Activated CD4-positive, alpha-beta T cell treated with anti-CD3 and anti-CD28 coated beads for 4 hours (primary cell): ENCODE measurements at regions not wholly inside any gene's neighbourhood (a gene's known extent, or its start where the extent isn't known, plus 50 kb on each side); places are given as distances from the start of the nearest gene placed in this dataset.

Source experiments
- DNase-seq, 2 donors: peaks; one replicate each; pipeline ENCODE4 v3.0.0-alpha.2; 2020

DNA sequence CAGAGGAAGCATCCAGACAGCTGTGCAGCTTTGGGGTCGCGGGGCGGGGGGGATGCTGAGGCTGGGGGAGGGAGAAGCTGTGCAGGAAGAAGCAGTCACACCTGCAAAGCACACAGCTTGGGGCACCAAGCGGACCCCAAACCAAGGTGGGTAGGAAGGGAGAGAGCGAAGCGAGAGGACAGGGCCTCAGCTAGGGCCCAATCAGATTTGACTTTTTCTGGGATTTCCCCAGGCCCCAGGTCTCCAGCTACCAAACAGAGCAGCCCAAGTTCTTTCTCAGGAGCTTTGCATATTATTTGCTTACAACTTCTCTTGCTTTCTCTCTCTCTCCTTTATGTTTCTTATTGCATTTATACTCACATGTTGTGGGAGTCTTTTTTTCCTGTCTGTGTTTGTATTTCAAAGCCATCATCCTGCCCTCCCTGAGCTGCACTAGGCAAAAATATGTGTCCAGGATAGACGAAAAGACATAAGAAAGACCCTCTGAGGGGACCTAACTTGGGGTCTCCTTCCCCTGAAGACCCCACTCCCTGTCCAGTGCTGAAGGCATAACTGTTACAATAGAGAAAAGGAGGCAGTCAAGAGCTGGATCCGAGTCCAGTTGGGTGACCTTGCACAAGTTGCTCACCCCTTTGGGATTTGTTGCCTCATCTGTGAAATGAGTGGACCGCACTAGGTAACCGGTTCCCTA is 50.6 kb upstream of the SMNDC1 start:
- no peak for DNase-seq

DNA sequence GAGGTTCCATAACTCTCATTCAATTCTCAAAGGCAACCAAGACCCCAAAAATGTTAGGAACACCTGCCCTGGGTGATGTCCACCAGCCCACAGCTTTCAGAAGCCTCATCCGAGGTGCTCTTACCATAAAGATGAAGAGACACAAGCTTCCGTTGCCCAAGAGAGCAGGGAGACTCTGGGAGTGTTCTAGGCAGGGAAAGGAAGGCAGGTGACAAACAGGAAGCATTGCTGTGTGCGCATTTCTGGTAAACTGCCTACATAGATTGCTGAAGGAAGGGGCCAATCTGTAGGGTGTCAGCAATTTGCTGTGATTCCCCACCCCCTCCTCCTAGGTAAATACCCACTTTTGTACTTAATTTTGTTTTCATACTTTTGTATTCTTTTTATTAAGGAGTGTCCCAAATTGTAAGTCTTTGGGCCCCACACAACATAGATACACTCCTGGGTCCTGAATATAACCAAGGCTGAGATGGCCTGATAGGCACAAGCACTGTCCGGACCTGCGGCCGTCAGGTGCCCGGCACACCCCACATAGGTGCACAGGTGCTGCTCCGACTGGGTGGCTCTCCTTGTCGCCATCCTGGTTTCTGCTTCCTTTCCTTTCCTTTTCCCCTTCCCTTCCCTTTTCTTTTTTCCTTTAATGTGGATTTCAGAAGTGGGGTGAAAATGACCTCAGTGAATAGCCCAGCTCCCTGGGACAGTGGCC is 51.4 kb upstream of the SMNDC1 start:
- peak; percentile 48 to 50 for DNase-seq

DNA sequence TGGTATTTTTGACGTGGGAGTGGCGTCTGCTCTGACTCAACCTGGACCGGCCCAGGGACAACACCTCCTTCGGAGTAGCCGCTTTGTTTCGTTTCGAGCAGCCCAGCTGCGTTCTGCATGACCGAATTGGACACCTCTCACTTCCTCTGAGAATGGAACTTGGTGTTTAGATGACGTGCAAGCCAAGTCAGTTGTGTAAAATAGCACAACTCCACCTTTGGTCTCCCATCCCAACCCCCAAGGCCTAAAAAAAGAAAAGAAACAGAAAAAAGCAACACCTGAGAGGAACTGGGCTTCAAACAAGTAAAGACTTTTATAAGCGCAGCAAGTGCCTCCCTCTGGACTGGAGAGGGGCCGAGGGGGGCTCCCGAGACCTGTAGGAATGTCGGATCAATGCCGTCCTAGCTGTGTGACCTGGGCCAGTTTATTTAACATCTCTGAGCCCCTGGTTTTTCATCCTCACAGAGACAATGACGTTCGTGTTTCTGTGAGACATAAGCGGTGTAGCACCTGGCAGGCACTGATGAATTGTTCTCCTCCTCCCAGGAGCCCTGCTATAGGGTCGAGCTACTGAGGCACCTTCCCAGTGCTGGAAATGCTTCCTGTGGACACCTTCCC is 52.0 kb upstream of the SMNDC1 start:
- peak; percentile 64 to 74 for DNase-seq

DNA sequence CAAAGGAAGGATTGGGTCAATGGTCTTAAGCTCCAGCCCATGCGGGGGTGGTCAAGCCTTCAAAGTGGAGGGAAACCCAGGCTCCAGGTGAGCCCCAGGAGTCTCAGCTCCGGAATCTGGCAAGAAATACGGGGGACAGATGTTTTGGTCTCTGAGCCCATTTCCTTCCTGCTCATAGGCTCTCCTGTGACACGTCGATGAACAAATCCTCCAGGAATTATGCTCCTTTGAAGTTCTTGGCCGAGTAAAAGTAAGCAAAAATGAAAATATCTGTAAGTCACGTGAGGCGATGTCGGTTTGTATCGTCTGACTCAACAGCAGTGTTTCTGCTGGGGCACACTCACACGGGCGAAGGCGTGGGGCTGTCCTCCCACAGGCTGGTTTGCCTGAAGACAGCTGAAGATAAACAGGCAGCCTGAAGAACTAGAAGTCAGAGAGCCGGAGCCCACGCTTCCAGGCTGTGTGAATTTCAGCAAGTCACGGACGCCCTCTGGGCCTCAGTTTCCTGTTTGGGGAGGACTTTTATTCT is 52.6 kb upstream of the SMNDC1 start:
- peak; percentile 74 to 81 for DNase-seq

DNA sequence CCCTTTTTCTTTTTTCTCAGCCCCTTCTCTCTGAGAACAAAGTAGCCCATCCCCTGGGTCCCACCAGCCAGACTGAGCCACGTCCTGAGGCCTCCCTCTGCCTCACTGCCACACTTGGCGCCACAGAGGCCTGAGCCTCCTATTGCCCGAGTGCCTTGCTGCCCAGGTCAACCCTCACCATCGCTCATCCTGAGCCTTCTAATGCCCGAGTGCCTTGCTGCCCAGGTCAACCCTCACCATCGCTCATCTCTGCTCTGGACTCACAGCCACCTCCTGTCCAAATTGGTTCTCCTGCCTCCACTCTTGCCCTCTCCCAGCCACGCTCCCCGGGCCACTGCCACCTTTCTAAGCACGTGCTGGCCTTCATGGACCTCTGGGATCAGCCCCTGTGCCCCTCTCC is 53.2 kb upstream of the SMNDC1 start:
- no peak for DNase-seq

DNA sequence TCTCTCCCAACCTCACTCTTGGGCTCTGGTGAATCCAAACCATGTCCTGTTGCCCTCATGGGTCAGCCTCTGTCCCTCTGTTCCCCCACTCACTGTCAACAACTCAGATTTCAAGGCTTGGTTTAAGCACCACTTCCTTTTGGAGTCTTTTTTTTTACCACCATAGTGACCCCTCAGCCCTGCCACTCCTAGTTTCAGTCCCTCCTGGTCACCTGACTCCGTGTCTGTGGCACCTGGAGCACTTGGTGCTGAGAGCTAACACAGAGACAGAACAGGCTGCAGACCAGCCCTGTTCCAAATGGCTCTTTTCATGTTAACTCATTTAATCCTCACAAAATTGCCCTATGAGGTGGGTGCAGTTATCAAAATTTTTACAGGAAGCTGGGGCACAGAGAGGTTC is 53.6 kb upstream of the SMNDC1 start:
- no peak for DNase-seq

DNA sequence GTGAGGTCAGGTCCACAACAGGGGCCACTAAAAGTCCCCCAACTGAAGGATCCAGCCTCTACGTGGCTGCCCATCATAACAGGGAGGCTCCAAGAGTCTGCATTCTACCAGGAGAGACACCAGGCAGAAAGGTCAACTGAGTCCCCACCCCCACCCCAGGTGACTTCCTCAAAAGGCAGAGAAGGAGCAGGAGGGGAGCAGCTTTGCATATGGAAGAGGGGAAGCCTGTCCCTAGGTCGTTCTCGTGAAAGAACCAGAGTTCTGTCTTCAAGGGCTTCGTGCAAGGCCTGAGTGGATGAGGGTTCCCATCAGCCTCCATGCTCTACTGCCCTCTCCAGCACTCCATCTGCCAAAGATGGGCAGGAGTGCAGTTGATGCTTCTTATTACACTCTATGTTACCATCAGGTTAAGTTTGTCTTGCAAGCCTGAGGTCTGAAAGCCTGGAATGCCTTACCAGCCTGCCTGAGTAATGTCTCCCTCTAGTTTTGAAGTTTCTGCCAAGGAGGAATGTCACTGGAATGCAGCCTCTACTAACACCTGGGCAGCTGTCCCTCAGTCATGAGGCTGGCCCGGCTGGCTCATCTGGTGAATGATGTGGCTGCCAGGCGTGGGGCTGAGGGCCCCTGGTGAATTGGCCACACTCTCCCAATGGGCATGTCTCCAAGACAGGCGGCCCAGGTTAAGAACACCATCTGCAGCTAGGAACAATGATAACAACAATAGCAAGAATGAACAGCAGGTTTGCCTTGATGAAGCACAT is 54.3 kb upstream of the SMNDC1 start:
- DNase-seq, result no peak

DNA sequence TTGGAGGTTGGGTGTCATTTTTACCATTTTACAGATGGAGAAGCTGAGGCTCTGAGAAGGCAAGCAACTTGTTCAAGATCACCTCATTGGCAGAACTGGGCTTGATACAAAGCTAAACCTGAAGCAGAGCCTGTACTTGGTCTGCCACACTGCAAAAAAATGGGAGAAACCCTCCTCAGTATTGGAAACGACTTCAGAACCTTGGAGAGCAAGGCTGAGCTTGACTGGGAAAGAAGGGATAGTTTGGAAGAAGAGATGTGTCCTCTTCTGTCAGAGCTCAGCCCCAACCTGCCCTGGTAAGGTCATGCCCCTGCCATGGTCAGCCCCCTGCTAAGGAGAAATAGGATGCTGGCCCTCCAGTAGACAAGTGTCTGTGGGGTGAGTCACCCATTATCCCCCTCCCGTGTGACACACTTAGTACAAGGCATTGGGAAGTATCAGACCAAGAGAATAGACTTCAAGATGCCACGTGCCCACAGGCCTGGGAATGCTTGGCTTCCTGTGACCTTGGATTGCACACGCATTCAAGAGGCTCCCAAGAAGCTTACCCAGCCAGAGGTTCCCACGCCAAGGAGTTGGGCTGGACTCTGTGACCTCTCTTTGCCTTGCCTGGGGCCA is 56.2 kb upstream of the SMNDC1 start:
- DNase-seq, result no peak

DNA sequence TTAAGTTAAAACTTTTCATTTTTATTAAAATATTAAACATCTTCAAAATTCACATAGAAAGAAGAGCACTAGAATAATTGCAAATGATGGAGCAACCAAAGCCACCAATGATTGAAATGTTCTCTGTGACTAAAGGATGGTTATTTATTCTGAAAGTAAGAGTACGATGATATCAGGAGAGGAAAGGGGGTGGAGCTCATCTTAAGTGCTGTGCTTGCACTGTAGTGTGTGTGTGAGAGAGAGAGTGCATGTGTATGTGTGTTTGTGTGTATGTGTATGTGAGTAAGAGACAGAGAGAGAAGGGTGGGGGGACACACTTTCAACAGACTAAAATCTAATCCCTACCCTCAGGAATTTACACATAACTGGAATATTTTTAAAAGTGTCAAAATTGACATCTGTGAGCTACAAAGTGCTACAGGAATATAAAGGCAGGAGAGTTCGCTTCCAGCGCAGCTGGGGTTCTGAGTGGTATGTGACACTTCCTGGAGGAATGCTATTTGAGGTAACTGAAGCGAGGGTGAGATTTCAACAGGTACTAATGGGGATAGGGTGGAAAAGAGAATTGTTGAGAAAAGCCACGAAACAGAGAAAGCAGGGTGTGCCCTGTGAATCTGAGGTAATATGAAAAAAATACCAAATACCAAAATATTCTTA is 57.2 kb upstream of the SMNDC1 start:
- no peak for DNase-seq

DNA sequence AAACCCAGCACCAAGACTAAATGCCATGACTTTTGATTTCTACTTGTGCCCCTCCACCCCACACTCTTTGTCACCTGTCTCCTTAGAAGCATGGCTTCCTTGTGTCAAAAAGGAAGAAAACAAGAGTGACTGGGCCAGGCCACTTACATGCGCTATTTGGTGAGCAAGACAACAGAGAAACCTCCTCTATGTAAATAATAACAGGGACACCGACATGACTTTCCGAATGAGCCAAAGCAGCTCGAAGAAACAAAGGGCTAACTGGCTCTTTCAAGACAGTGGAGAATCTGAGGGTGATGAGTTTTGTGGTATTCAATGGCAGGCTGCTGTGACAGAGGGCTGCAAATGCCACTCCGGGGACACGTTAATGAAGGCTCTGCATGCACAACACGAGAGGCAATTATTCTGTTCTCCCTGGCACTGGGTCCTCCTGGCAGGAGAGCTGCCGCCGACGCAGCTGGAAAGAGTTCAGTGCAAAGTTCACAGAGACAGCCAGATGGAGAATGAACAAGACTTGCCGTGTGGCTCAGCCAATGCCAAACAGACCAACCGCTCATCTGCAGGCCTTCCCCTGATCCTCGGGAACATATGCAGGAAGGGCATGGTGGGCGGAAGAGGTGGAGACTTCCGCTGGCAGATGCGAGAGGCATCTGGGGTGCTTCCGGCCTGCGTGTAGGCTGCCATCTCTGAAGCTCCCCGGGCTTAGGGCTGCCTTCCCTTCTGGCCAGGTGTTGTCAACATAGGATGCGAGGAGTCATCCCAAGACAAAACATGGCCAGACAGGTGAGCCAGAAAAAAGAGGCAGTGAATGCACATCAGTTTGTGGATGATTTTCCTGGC is 59.1 kb upstream of the SMNDC1 start:
- peak; percentile 25 to 28 for DNase-seq

DNA sequence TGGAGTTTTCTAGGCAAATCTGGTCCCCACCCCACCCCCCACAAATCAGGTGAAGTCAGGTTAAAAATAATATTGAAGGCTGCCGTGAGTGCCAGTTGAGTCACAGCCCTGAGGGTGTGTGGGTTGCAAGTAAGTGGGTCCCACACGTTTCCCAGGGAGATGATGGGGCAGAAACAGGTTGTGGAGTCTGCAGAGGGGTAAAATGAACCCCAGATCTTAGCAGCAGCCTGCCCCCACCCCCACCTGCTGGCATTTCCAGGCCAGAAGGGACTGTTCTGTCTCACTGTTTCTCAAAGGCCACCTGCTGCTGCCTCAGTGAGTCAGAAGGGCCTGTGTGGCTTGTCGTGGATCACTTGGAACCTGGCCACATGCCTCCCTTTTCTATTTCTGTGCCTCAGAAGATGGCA is 59.8 kb upstream of the SMNDC1 start:
- DNase-seq, result peak; percentile 40 to 60

DNA sequence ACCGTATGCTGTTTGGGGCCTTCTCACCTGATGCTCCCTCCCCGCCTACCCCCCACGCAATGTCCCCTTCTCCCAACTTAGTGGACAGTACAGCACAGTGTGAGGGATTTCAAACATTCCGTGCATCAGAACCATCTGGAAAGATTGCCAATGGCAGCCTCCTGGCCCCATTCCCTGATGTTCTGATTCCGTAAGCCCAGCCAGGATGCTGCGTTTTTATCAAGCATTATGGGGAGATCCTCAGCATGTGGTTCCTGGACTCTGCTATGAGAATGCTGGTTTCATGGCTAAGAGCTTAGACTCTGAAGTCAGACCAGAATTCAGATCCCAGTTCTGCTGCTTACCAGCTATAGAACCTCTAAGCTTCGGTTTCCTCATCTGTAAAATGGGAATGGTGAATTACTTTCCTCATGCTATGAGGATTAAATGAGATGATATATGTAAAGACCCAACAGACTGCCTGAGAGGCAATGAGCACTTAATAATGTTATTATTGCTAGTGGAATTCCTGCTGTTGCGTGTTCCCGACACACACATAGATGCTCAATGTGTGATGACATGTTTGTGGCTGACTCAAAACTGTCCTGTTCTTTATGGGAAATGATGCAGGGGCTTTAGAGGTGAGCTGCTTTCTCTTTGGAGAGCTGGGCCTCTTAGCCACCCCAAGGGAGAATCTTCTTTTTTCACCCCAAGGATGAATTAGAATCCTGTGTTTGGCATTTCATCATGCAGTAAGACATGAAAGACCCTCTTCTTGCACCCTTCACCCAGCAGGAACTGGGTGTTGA is 60.8 kb upstream of the SMNDC1 start:
- DNase-seq, result no peak

DNA sequence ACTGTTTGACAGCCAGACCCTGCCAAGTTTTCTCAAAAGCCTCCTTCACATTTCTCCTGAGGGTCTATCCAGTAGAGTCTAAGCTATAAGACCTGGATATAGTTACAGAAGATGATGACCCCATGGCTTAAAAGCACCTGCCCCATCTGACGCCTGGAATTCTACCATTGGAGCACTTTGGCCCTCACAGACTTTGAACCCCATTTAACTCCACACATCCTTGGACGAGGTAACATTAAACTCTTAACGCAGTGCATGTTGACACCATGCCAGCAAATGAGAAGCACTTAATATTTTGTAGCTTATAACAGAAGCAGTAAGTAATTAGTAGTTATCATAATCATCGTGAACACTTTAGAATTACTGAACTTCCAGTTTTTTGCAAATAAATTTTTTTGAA is 61.9 kb upstream of the SMNDC1 start:
- no peak for DNase-seq

DNA sequence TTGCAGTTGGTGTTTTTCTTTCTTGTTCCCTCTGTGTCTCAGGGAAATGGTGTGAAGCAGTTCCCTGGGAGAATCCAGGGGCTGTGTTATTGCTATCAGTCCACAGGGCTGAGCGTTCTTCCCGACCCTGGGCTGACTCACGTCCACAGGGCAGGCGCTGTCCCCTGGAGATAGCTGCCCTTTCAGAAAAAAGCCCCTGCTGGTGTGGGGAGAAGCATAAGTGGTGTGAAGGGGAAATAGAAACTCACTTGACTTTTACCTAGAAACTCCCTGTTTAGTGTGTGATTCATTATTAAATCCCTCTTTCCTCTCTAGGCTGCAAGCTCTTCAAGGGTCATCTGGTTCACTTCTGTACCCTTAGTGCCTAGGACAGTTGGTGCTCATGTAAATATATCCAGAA is 63.3 kb upstream of the SMNDC1 start:
- no peak for DNase-seq

DNA sequence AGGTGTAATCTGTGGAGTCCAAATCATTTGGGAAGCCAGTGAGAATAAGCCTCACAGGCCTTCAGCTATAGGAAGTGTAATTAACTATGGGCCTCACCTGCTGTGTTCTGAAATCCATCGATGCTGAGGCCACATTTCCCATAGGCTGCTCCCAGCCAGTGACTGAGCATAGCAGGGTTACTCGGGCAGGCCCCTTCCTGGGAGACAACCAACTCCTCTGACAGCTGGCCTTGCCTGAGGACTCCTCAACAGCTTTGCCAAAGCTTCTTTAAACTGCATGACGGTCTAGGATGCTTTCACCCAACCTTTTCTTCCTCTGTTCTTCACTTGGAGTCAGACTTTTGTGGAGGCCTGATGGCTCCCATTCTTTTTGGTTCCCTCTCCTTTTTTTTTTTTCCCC is 63.8 kb upstream of the SMNDC1 start:
- no peak for DNase-seq

DNA sequence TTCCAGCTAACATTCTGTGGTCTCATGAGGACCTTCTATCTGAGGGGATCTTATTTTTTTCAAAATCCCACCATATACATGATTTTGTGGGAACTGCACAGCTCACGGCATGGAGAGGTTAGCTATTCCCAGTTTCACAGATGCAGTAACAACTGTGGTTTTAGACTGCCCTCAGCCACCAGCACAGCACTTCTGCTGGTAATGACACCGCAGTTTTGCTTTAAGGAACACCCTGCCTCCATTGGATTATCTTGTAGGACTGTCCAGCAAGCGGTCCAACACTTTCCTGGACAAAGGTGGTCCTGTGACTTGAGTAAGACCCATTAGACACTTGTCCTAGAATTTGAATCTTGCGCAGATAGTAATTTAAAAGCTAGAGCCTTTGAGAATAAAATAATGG is 65.3 kb upstream of the SMNDC1 start:
- no peak for DNase-seq

DNA sequence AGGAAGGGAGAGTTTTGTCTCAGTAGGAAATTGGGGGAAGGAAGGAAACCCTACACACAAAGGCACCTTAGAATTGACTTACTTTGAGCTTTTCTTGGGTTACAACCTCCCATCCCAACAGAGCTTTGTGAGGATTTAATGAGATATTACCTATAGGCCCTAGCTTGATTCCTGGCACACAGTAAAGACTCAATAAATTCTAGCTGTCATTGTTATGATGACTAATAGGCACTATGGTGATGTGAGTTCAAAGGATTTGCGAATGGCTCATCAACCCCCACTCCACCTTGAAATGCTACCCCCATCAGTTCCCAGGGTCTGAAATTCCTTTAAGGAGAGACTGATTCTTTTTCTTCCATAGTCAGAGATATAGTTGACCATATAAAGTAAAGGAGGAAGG is 67.9 kb upstream of the SMNDC1 start:
- no peak for DNase-seq

DNA sequence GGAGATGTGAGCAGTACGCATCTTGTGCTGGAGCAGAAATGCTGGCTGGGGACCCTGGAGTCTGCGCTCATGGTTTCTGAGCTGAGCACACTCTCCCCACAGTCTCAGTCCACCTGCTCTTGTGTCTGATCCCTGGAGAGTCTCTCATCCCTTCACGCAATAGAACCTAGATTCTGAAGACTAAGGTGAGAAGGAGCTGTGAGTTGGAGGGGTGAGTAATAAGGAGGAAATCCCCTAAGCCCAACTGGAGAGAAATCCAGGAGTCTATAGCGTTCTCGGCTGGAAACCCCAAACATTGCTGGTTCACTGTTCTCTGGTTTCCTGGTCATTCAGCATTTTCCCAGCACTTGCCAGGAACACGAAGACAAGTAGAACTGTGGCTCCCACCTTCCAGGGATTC is 68.3 kb upstream of the SMNDC1 start:
- no peak for DNase-seq

DNA sequence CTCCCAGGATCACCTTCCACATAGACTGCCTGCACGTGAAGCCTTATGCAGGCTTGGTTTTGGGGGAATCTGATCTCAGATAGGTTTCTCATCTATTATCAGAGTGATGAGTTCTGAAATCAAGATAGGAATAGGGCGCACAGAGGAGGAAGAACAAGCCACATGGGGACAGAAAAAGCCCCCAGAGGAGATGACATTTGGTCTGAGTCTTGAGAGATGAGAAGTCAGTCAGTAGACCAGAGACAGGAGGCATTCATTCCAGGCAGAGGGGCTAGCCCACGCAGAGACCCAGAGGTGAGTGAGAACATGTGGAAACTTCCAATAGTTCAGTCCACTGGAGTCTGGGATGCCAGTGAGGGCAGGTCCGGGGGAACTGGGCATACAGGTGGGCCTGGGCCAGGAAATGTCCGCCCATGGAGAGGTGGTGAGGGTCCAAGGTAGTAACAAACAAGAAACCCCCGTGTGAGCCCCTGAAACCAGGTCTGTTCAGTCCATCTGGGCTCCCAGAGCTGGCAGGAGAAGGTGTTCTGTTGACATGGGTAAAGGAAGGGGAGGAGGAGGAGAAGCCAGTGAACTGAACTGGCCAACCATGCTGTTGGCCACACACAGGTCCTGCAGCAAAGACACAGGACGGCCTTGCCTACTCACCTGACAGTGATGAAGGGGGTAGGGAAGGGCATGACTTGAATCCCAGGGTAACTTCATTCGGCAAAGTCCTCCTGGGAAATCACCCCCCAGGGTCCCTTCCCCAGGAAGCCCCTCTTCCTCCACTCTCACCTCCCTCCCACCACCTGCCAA is 69.3 kb upstream of the SMNDC1 start:
- no peak for DNase-seq

DNA sequence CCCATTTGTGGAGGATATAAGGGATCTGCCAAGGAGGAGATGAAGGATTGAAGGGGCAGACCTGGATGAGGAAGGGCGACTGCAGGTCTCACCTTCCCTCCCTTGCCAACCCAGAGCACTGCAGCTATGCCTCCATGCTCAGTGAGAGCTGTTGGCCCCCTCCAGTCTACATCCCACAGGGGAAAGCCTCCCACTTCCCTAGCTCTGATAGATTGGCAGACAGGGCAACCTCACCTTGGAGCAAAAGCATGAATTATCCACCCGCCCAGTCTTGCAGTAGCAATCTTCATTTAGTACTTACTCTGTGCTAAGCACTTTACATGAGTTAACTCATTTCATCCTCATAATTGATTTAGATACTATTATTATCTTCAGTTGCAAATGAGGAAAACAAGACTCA is 70.4 kb upstream of the SMNDC1 start:
- DNase-seq, result no peak
